ENCODE measurements at regions not wholly inside any gene's neighbourhood (a gene's known extent, or its start where the extent isn't known, plus 50 kb on each side); places are given as distances from the start of the nearest gene placed in this dataset.

GRCh38 chr18:55083461-55083860, 124.2 kb upstream of the CCDC68 start:
- TF ChIP-seq TAF1 (IDR thresholded peaks at IDR 0.05; ENCODE audit: low read depth) (no peak), YY1 (IDR thresholded peaks at IDR 0.05; ENCODE audit: low read depth) (no peak), EP300 (IDR thresholded peaks at IDR 0.05; ENCODE audit: borderline replicate concordance) (no peak), NFIC (IDR thresholded peaks at IDR 0.05) (no peak), FOXM1 (IDR thresholded peaks at IDR 0.05; ENCODE audit: borderline replicate concordance, low read depth) (no peak), CREB1 (IDR thresholded peaks at IDR 0.05; ENCODE audit: low read depth) (no peak), RAD21 (IDR thresholded peaks at IDR 0.05; ENCODE audit: low read depth) (no peak), TCF12 (IDR thresholded peaks at IDR 0.05; ENCODE audit: low read depth) (no peak)
